Gastroesophageal sphincter (tissue), 4 donors: ENCODE measurements at regions not wholly inside any gene's neighbourhood (a gene's known extent, or its start where the extent isn't known, plus 50 kb on each side); places are given as distances from the start of the nearest gene placed in this dataset.
A peak's percentile ranks its signal among the peaks of the same experiment; 100 is the strongest.

Source experiments
- ATAC-seq: fragments of 150-250 bp; one replicate; pipeline ENCODE4 v1.9.1; 2016; ENCODE audit warnings: mild to moderate bottlenecking, moderate library complexity
- H3K27ac ChIP-seq, 4 donors: fragments of 200-600 bp; sonication (generic) in 3 of 4; 1 replicate in 3 of 4; 2 replicates in 1 of 4; pipeline ENCODE4 v1.5.1; 2016 to 2019
- H3K27me3 ChIP-seq: fragments of 200-600 bp; sonication (generic); one replicate; pipeline ENCODE4 v1.5.1; 2019
- H3K36me3 ChIP-seq, 2 donors: fragments of 200-600 bp; sonication (generic); one replicate each; pipeline ENCODE4 v1.5.1; 2019; ENCODE audit warnings: control low read depth in 1 of 2
- H3K4me1 ChIP-seq, 3 donors: fragments of 200-600 bp; sonication (generic); 1 replicate in 2 of 3; 2 replicates in 1 of 3; pipeline ENCODE4 v1.5.1; 2016 to 2019; ENCODE audit warnings: control low read depth in 2 of 3
- H3K4me3 ChIP-seq, 2 donors: fragments of 200-600 bp; sonication (generic); one replicate each; pipeline ENCODE4 v1.5.1; 2019; ENCODE audit warnings: mild to moderate bottlenecking in 1 of 2, moderate library complexity in 1 of 2
- H3K9me3 ChIP-seq, 3 donors: fragments of 200-600 bp; sonication (generic); one replicate each; pipeline ENCODE4 v1.5.1; 2017 to 2019; ENCODE audit warnings: control low read depth in 2 of 3
- CTCF ChIP-seq, 4 experiments: fragments of 200-600 bp in 2 of 4; fragments of 450-650 bp in 2 of 4; sonication (generic) in 1 of 4; IDR thresholded peaks; one replicate each; pipeline ENCODE4 v1.5.1; 2017 to 2019; ENCODE audit warnings: antibody characterized with exemption in 4 of 4, mild to moderate bottlenecking in 2 of 4, moderate library complexity in 2 of 4
- EP300 ChIP-seq: sonication (generic); formaldehyde crosslinking; IDR thresholded peaks from one replicate; pipeline ENCODE4 v1.6.1; 2017; ENCODE audit warnings: antibody characterized with exemption, mild to moderate bottlenecking
- POLR2A ChIP-seq, 2 donors: fragments of 450-650 bp; IDR thresholded peaks; one replicate each; pipeline ENCODE4 v1.6.1; 2017; ENCODE audit warnings: antibody characterized with exemption in 2 of 2, mild to moderate bottlenecking in 2 of 2, moderate library complexity in 1 of 2
- POLR2AphosphoS5 ChIP-seq: sonication (generic); formaldehyde crosslinking; IDR thresholded peaks from one replicate; pipeline ENCODE4 v1.6.1; 2017; ENCODE audit warnings: antibody characterized with exemption
- WGBS, 2 donors: methylation state at CpG; one replicate each; pipeline ENCODE4 v1.1.5; 2018; ENCODE audit warnings: low coverage in 1 of 2; 5-methylcytosine and 5-hydroxymethylcytosine counted together

DNA sequence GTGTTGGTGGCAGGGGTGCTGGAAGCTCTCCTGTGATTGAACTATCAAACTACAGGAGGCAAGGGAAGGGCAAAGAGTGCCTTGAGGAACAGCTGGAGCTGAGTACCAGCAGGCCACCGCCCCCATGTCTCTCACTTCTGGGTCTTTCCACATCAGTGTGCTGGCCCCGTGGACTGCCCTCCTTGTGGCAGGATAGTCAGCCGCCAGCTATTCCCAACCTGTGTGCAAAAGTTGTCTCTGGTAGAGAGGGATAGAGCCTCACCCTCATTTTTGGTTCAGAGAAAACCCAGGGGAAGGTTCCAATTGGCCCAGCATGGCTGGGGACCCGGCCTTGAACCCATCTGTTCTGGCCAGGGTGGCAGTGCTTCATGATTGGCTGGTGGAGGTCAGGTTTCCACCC lies 211.8 kb downstream of the IRF8 start:
- ATAC-seq, result no peak
- Histone ChIP-seq H3K27ac (peak overlapping the region in 1 of 4 donors; percentile 77), H3K36me3 (no peaks in the 10 kb centered on the region), H3K4me1 (peaks cover 0 to 5% (median 0%) of the 10 kb centered on the region in 3 donors), H3K27me3 (no peaks in the 10 kb centered on the region), H3K9me3 (no peaks in the 10 kb centered on the region), H3K4me3 (no peak overlapping the region)
- 89 to 100% methylated on average over 1 of the region's 4 CpGs for WGBS, 2 donors
- no peak for TF ChIP-seq POLR2AphosphoS5
- TF ChIP-seq EP300, result no peak
- no peak for TF ChIP-seq POLR2A (IDR thresholded peaks at IDR 0.05)
- TF ChIP-seq CTCF (IDR thresholded peaks at IDR 0.05), result no peak

DNA sequence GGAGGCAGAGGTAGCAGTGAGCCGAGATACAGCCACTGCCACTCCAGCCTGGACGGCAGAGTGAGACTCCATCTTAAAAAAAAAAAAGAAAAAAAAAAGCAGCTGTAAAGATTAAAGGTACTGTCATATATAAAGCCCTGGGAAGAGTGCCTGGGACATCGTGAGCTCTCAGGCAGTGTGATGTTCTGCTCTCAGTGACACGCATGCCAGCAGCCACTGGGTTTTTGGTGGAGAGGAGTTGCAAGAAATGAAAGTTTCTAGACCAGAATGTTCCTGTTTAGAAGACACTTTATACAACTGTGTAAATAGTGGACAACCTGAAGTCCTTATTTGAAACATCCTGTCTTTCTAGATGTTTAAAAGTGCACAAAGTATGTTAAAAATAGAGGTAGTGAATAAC lies 213.2 kb downstream of the IRF8 start:
- Histone ChIP-seq H3K27me3 (no peaks in the 10 kb centered on the region), H3K9me3 (no peaks in the 10 kb centered on the region), H3K27ac (peak overlapping the region in 2 of 4 donors; percentile 57 to 77), H3K4me1 (peaks cover 0 to 2% (median 0%) of the 10 kb centered on the region in 3 donors), H3K36me3 (no peaks in the 10 kb centered on the region), H3K4me3 (no peak overlapping the region)
- TF ChIP-seq CTCF (IDR thresholded peaks at IDR 0.05) (no peak), POLR2A (IDR thresholded peaks at IDR 0.05) (no peak), EP300 (no peak), POLR2AphosphoS5 (no peak)
- peak; percentile 28 for ATAC-seq
- WGBS, 2 donors, result 73 to 76% methylated on average over 2 to 4 of the region's 4 CpGs

GRCh38 chr16:86117235-86117634 lies 218.3 kb downstream of the IRF8 start:
- Histone ChIP-seq H3K4me1 (no peaks in the 10 kb centered on the region), H3K9me3 (no peaks in the 10 kb centered on the region), H3K27ac (no peak overlapping the region), H3K27me3 (no peaks in the 10 kb centered on the region), H3K36me3 (no peaks in the 10 kb centered on the region), H3K4me3 (no peak overlapping the region)
- no CpG with 5 or more reads among the region's 5 CpGs for WGBS, 2 donors
- ATAC-seq, result no peak
- TF ChIP-seq POLR2A (IDR thresholded peaks at IDR 0.05), result no peak
- TF ChIP-seq POLR2AphosphoS5, result no peak
- TF ChIP-seq CTCF (IDR thresholded peaks at IDR 0.05), result no peak
- TF ChIP-seq EP300, result no peak

- no peak overlapping the region for H3K27ac ChIP-seq
- WGBS, 2 donors, result 80 to 90% methylated on average over 1 to 8 of the region's 16 CpGs
- no peaks in the 10 kb centered on the region for H3K27me3 ChIP-seq
- no peaks in the 10 kb centered on the region for H3K4me1 ChIP-seq
- H3K4me3 ChIP-seq, result no peak overlapping the region
- TF ChIP-seq POLR2AphosphoS5 (no peak), POLR2A (IDR thresholded peaks at IDR 0.05) (no peak), CTCF (IDR thresholded peaks at IDR 0.05) (no peak)
- ATAC-seq, result no peak
- H3K9me3 ChIP-seq, result no peaks in the 10 kb centered on the region
- no peaks in the 10 kb centered on the region for H3K36me3 ChIP-seq
Measured at GRCh38 chr16:86117756-86118155, 218.8 kb downstream of the IRF8 start.

DNA sequence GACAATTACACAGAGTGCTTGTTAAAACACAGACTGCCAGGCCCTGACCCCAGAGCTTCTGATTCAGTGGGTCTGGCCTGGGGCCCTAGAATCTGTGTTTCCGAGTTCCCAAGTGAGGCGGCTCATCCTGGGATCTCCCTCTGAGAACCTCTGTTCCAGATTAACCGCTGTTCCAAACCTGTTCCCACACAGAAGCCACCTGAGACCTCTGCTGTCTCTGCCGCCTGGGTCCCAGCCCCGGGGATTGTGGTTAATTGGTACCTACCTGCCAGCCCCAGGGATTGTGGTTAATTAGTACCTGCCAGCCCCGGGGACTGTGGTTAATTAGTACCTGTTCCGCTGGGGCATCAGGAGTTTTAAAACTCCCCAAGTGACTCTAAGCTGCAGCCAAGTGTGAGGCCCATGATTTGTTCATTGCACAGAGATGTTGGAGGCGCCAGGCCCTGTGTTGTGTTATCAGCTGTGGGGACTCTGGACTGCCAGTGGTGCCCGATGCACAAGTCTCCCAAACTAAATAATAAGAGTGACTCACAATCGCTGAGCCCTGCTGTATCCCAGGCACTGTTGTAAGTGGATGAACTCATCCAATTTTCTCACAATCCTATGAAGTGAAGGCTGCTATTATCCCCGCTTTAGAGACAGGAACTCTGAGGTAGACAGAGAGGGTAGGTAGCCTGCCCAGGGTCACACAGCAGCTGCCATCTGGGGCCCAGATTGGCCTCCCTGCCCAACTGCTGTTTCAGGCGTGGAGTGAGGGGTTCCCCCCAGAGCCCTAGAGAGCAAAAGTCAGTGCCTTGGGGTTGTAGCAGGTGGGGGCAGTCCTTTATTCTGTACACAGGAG lies 219.7 kb downstream of the IRF8 start:
- WGBS, 2 donors, result 67% methylated on average over 3 of the region's 12 CpGs; no CpG with 5 or more reads in 1 of the 2 donors
- no peak overlapping the region for H3K4me3 ChIP-seq
- H3K27me3 ChIP-seq, result no peaks in the 10 kb centered on the region
- TF ChIP-seq EP300, result no peak
- no peaks in the 10 kb centered on the region for H3K36me3 ChIP-seq
- H3K4me1 ChIP-seq, result no peaks in the 10 kb centered on the region
- H3K27ac ChIP-seq, result no peak overlapping the region
- no peaks in the 10 kb centered on the region for H3K9me3 ChIP-seq
- ATAC-seq, result no peak
